ENCODE measurements at regions not wholly inside any gene's neighbourhood (a gene's known extent, or its start where the extent isn't known, plus 50 kb on each side); places are given as distances from the start of the nearest gene placed in this dataset.

DNA sequence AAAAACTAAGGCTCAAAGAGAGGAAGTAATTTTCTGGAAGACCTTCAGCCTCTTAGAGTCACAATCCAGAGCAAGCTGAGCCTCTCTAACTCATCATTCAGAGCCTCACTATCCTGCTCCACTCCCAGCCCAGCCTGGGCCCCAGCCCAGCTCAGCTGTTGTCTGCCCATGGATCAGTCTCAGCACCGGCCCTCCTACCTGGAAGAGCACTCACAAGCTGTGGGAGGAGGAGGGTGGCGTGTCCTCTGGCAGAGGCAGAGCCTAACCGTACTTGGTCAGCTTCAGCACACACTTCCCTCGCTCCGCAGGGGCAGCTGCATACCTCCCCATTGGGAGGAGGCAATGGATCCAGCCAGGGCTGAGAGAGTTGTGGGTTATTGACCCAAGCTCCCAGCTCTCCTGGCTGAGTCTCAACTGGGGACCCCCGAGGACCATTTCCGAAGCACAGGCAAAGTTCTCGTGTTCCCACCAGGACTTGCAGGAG is 66.7 kb upstream of the GPR26 start:
- TF ChIP-seq, protein P1, sequence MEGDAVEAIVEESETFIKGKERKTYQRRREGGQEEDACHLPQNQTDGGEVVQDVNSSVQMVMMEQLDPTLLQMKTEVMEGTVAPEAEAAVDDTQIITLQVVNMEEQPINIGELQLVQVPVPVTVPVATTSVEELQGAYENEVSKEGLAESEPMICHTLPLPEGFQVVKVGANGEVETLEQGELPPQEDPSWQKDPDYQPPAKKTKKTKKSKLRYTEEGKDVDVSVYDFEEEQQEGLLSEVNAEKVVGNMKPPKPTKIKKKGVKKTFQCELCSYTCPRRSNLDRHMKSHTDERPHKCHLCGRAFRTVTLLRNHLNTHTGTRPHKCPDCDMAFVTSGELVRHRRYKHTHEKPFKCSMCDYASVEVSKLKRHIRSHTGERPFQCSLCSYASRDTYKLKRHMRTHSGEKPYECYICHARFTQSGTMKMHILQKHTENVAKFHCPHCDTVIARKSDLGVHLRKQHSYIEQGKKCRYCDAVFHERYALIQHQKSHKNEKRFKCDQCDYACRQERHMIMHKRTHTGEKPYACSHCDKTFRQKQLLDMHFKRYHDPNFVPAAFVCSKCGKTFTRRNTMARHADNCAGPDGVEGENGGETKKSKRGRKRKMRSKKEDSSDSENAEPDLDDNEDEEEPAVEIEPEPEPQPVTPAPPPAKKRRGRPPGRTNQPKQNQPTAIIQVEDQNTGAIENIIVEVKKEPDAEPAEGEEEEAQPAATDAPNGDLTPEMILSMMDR (IDR thresholded peaks at IDR 0.05), result no peak
- no peak for TF ChIP-seq POLR2A (IDR thresholded peaks at IDR 0.05)

Measured in esophagus squamous epithelium (tissue), 4 donors.